Stomach (tissue), 8 donors: ENCODE measurements at regions not wholly inside any gene's neighbourhood (a gene's known extent, or its start where the extent isn't known, plus 50 kb on each side); places are given as distances from the start of the nearest gene placed in this dataset.

Source experiments
- DNase-seq, 2 donors: peaks; one replicate each; pipeline versions ENCODE4 v3.0.0 to v3.0.0-alpha.2; 2013 to 2019
- H3K27ac ChIP-seq, 5 donors: fragments of 200-600 bp in 4 of 5; sonication (generic) in 4 of 5; one replicate each; pipeline ENCODE4 v1.5.1; 2013 to 2019; ENCODE audit warnings: mild to moderate bottlenecking in 1 of 5, moderate library complexity in 1 of 5
- H3K27me3 ChIP-seq, 3 donors: fragments of 200-600 bp; sonication (generic); one replicate each; pipeline ENCODE4 v1.5.1; 2017 to 2019; ENCODE audit warnings: mixed run types in 1 of 3
- H3K36me3 ChIP-seq, 4 donors: fragments of 200-600 bp; sonication (generic); 1 replicate in 3 of 4; 2 replicates in 1 of 4; pipeline ENCODE4 v1.5.1; 2016 to 2019
- H3K4me1 ChIP-seq, 4 donors: fragments of 200-600 bp; sonication (generic); one replicate each; pipeline ENCODE4 v1.5.1; 2016 to 2019
- H3K4me3 ChIP-seq, 4 donors: fragments of 200-600 bp; sonication (generic) in 3 of 4; one replicate each; pipeline ENCODE4 v1.5.1; 2016 to 2019; ENCODE audit warnings: mild to moderate bottlenecking in 1 of 4
- H3K9me3 ChIP-seq, 4 donors: fragments of 200-600 bp; sonication (generic); one replicate each; pipeline ENCODE4 v1.5.1; 2016 to 2019
- CTCF ChIP-seq, 7 experiments: fragments of 450-650 bp in 4 of 7; fragments of 200-600 bp in 3 of 7; sonication (generic) in 3 of 7; IDR thresholded peaks; one replicate each; pipeline ENCODE4 v1.5.1; 2016 to 2019; ENCODE audit warnings: antibody characterized with exemption in 7 of 7, control low read depth in 2 of 7, mild to moderate bottlenecking in 1 of 7
- EP300 ChIP-seq: sonication (generic); formaldehyde crosslinking; IDR thresholded peaks from one replicate; pipeline ENCODE4 v1.6.1; 2017; ENCODE audit warnings: antibody characterized with exemption
- POLR2A ChIP-seq, 4 donors: fragments of 450-650 bp; IDR thresholded peaks; one replicate each; pipeline ENCODE4 v1.6.1; 2016; ENCODE audit warnings: antibody characterized with exemption in 4 of 4, control low read depth in 2 of 4, mild to moderate bottlenecking in 1 of 4, moderate library complexity in 1 of 4
- POLR2AphosphoS5 ChIP-seq, 3 donors: sonication (generic); formaldehyde crosslinking; IDR thresholded peaks; one replicate each; pipeline ENCODE4 v1.6.1; 2016; ENCODE audit warnings: antibody characterized with exemption in 3 of 3
- WGBS, 5 donors: extraction: QIAGEN DNeasy Blood & Tissue Kit in 3 of 5; methylation state at CpG; one replicate each; pipeline versions ENCODE4 v1.1.5 to v1.1.7; 2013 to 2018; 5-methylcytosine and 5-hydroxymethylcytosine counted together
- intact Hi-C: fragments of 100-400 bp; cut with DNase I; formaldehyde crosslinking; loops from one replicate; pipeline ENCODE4 v1.15.1; 2023; ENCODE audit warnings: low total_unique reads
- donor health status: healthy with polysubstance abuse.
- donor health status: Bipolar disorder and iron deficiency.
- donor health status: healthy.

- peaks cover 15 to 56% (median 41%) of the 10 kb centered on the region in 4 donors for H3K4me1 ChIP-seq
- H3K9me3 ChIP-seq, result no peaks in the 10 kb centered on the region
- H3K27ac ChIP-seq, result peak overlapping the region; percentile 22 to 75 (median 43)
- intact Hi-C loops, result loop anchor here (10.0 kb wide), 1 partner anchor 255 kb away; no protein-coding TSS in a partner anchor
- H3K36me3 ChIP-seq, result no peaks in the 10 kb centered on the region
- TF ChIP-seq EP300 (no peak), POLR2AphosphoS5 (IDR thresholded peaks at IDR 0.05) (no peak), POLR2A (IDR thresholded peaks at IDR 0.05) (no peak), CTCF (IDR thresholded peaks at IDR 0.05) (no peak)
- WGBS, 5 donors, result 68 to 78% (median 69%) methylated on average over 14 to 16 of the region's 16 CpGs
- H3K4me3 ChIP-seq, result no peak overlapping the region
- no peak for DNase-seq
- H3K27me3 ChIP-seq, result no peaks in the 10 kb centered on the region
Observed at GRCh38 chr2:42979870-42980763, 187.7 kb upstream of the HAAO start.

DNA sequence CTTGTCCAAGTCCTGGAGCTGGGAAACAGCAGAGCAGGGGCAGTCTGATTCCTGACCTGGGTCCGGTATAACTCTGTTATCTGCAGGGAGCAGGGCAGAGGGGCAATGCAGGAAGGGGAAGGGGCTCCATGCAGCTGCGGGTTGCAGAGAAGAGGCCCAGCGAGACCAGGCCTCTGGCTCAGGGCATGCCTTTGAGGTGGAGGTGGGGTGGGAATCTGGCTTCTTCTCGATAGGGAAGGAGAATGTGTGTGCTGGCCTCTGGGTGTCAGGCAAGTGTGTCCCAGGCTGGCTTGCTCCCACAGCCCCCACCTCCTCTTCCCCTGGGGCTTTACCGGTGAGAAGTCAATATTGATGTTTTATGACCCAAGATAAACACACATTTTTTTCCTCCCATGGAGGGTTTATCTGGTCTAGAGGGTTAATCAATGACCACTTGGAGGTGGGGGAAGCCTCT lies 187.1 kb upstream of the HAAO start:
- Histone ChIP-seq H3K36me3 (no peaks in the 10 kb centered on the region), H3K27ac (peak overlapping the region in 4 of 5 donors; percentile 26 to 75 (median 56)), H3K9me3 (no peaks in the 10 kb centered on the region), H3K27me3 (no peaks in the 10 kb centered on the region), H3K4me3 (no peak overlapping the region), H3K4me1 (peaks cover 22 to 62% (median 48%) of the 10 kb centered on the region in 4 donors)
- intact Hi-C loops, result loop anchor here (10.0 kb wide), 1 partner anchor 255 kb away; no protein-coding TSS in a partner anchor
- DNase-seq, result peak; percentile 72 to 91
- WGBS, 5 donors, result 36 to 47% (median 39%) methylated on average over 5 of the region's 5 CpGs
- TF ChIP-seq POLR2AphosphoS5 (IDR thresholded peaks at IDR 0.05) (peak in 2 of 3 donors; percentile 46 to 61), EP300 (no peak), CTCF (IDR thresholded peaks at IDR 0.05) (no peak)

- peak overlapping the region in 4 of 5 donors; percentile 26 to 75 (median 56) for H3K27ac ChIP-seq
- TF ChIP-seq POLR2AphosphoS5 (IDR thresholded peaks at IDR 0.05) (no peak), POLR2A (IDR thresholded peaks at IDR 0.05) (no peak), CTCF (IDR thresholded peaks at IDR 0.05) (no peak), EP300 (no peak)
Observed at GRCh38 chr2:42978887-42979415, 186.6 kb upstream of the HAAO start.

GRCh38 chr2:42978175-42978886 lies 185.9 kb upstream of the HAAO start:
- H3K4me1 ChIP-seq, result peaks cover 25 to 67% (median 54%) of the 10 kb centered on the region in 4 donors
- H3K27ac ChIP-seq, result peak overlapping the region; percentile 2 to 75 (median 41)
- TF ChIP-seq POLR2A (IDR thresholded peaks at IDR 0.05), result no peak
- TF ChIP-seq POLR2AphosphoS5 (IDR thresholded peaks at IDR 0.05), result no peak
- no peak for TF ChIP-seq EP300
- no peak for TF ChIP-seq CTCF (IDR thresholded peaks at IDR 0.05)
- no peak overlapping the region for H3K4me3 ChIP-seq
- H3K27me3 ChIP-seq, result no peaks in the 10 kb centered on the region
- DNase-seq, result peak in 1 of 2 donors; percentile 53
- 54 to 97% (median 62%) methylated on average over 4 to 5 of the region's 5 CpGs for WGBS, 5 donors
- no peaks in the 10 kb centered on the region for H3K9me3 ChIP-seq
- H3K36me3 ChIP-seq, result no peaks in the 10 kb centered on the region
- intact Hi-C loops, result loop anchor here (10.0 kb wide), 1 partner anchor 256 kb away; no protein-coding TSS in a partner anchor

More at GRCh38 chr2:42978887-42979415, 186.6 kb upstream of the HAAO start:
- WGBS, 5 donors, result 41 to 61% (median 53%) methylated on average over 7 of the region's 7 CpGs
- Histone ChIP-seq H3K4me3 (no peak overlapping the region), H3K9me3 (no peaks in the 10 kb centered on the region), H3K27me3 (no peaks in the 10 kb centered on the region), H3K36me3 (no peaks in the 10 kb centered on the region), H3K4me1 (peaks cover 25 to 64% (median 52%) of the 10 kb centered on the region in 4 donors)
- no peak for DNase-seq
- intact Hi-C loops, result loop anchor here (10.0 kb wide), 1 partner anchor 256 kb away; no protein-coding TSS in a partner anchor
